ENCODE measurements at regions not wholly inside any gene's neighbourhood (a gene's known extent, or its start where the extent isn't known, plus 50 kb on each side); places are given as distances from the start of the nearest gene placed in this dataset.

DNA sequence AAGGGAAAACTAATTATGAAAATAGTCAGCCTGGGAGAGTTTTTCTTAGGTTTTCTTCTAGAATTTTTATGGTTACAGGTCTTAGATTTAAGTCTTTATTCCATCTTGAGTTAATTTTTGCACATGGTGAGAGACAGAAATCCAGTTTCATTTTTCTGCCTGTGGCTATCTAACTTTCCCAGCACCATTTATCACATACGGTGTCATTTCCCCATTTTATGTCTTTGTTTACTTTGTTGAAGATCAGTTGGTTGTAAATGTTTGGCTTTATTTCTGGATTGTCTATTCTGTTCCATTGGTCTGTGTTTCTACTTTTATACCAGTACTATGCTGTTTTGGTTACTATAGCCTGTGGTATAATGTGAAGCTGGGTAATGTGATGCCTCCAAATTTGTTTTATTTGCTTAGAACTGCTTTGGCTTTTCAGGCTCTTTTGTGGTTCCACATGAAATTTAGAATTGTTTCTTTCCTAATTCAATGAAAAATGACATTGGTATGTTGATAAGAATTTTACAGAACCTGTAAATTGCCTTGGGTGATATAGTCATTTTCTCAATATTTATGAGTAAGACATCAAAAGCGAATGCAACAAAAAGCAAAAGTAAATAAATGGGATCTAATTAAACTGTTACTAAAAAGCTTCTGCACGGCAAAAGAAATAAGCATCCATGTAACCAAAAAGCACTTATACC is 146.1 kb upstream of the NOL4 start:
- Histone ChIP-seq H3K27ac (replicated peaks) (no peak overlapping the region), H3K36me3 (no peaks in the 10 kb centered on the region), H3K4me3 (no peak overlapping the region), H3K4me1 (no peaks in the 10 kb centered on the region), H3K9me3 (replicated peaks) (no peaks in the 10 kb centered on the region), H3K27me3 (ENCODE audit: low read depth) (no peaks in the 10 kb centered on the region)
- TF ChIP-seq, protein P1, sequence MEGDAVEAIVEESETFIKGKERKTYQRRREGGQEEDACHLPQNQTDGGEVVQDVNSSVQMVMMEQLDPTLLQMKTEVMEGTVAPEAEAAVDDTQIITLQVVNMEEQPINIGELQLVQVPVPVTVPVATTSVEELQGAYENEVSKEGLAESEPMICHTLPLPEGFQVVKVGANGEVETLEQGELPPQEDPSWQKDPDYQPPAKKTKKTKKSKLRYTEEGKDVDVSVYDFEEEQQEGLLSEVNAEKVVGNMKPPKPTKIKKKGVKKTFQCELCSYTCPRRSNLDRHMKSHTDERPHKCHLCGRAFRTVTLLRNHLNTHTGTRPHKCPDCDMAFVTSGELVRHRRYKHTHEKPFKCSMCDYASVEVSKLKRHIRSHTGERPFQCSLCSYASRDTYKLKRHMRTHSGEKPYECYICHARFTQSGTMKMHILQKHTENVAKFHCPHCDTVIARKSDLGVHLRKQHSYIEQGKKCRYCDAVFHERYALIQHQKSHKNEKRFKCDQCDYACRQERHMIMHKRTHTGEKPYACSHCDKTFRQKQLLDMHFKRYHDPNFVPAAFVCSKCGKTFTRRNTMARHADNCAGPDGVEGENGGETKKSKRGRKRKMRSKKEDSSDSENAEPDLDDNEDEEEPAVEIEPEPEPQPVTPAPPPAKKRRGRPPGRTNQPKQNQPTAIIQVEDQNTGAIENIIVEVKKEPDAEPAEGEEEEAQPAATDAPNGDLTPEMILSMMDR (IDR thresholded peaks at IDR 0.05; ENCODE audit: borderline replicate concordance): no peak
- no peak for DNase-seq
- intact Hi-C loops (cut with micrococcal nuclease): no loop called here

DNA sequence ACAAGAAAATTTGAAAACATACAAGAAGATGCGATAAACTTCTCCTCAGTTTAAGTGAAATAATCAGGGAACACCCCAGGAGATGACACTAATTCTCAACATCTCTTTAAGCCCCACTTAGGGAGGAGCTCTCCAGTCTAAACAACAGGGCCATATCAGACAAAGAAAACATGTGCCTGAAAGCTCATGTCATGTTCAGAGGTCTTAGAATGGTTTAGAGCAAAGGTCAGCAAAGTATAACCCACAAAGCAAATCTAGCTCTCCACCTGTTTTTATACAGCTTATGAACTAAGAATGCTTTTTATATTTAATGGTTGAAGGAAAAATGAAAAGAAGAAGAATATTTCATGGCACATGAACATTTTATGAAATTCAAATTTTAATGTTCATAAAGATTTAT is 155.6 kb upstream of the NOL4 start:
- intact Hi-C loops (cut with micrococcal nuclease): no loop called here
- Histone ChIP-seq H3K9me3 (replicated peaks) (no peaks in the 10 kb centered on the region), H3K27ac (replicated peaks) (no peak overlapping the region), H3K4me3 (no peak overlapping the region), H3K36me3 (no peaks in the 10 kb centered on the region), H3K27me3 (ENCODE audit: low read depth) (no peaks in the 10 kb centered on the region), H3K4me1 (no peaks in the 10 kb centered on the region)
- no peak for DNase-seq
- TF ChIP-seq, protein P1 (IDR thresholded peaks at IDR 0.05; ENCODE audit: borderline replicate concordance): no peak

DNA sequence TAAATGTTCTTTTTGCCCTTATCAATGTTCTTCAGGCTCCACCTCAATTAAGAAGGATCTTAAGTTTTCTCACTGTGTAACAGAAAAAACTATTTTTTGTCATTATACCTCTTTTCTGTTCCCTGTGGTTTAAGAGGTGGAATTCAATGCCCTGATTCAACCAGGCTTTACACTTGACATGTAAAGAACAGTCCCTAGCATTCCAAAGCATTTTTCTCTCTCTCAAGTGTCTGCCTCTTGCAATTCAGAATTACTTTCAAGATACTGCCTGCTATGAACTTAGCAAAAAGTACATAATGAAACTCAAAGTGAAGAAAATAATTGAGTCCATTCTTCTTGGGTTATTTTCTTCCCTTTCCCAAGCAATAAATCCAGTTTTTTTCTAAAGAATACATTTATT is 160.6 kb upstream of the NOL4 start:
- DNase-seq: no peak
- Histone ChIP-seq H3K4me1 (no peaks in the 10 kb centered on the region), H3K9me3 (replicated peaks) (no peaks in the 10 kb centered on the region), H3K36me3 (no peaks in the 10 kb centered on the region), H3K4me3 (no peak overlapping the region), H3K27ac (replicated peaks) (no peak overlapping the region), H3K27me3 (ENCODE audit: low read depth) (no peaks in the 10 kb centered on the region)
- intact Hi-C loops (cut with micrococcal nuclease): no loop called here
- TF ChIP-seq, protein P1 (IDR thresholded peaks at IDR 0.05; ENCODE audit: borderline replicate concordance): no peak

DNA sequence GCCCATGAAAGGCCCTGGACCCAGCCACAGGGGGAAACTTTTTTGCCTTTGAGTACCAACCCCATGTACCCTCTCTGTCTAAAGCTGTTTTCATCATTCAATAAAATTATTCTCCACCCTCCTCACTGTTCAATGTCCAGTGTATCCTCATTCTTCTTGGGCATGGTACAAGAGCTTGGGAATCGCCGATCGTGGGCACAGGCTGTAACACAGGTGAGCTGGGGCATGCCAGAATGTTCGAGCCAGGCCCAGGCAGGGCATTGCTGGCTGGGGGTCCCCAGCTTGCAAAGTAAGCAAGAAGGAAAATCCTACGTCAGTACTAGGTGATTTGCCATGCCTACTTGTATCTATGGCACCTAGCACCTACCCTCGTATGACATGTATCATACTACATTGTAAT is 162.1 kb upstream of the NOL4 start:
- no peaks in the 10 kb centered on the region for H3K9me3 ChIP-seq (replicated peaks)
- H3K4me1 ChIP-seq: no peaks in the 10 kb centered on the region
- H3K27ac ChIP-seq (replicated peaks): no peak overlapping the region
- intact Hi-C loops (cut with micrococcal nuclease): no loop called here
- H3K27me3 ChIP-seq (ENCODE audit: low read depth): no peaks in the 10 kb centered on the region
- DNase-seq: no peak
- TF ChIP-seq, protein P1 (IDR thresholded peaks at IDR 0.05; ENCODE audit: borderline replicate concordance): no peak
- no peak overlapping the region for H3K4me3 ChIP-seq
- no peaks in the 10 kb centered on the region for H3K36me3 ChIP-seq

DNA sequence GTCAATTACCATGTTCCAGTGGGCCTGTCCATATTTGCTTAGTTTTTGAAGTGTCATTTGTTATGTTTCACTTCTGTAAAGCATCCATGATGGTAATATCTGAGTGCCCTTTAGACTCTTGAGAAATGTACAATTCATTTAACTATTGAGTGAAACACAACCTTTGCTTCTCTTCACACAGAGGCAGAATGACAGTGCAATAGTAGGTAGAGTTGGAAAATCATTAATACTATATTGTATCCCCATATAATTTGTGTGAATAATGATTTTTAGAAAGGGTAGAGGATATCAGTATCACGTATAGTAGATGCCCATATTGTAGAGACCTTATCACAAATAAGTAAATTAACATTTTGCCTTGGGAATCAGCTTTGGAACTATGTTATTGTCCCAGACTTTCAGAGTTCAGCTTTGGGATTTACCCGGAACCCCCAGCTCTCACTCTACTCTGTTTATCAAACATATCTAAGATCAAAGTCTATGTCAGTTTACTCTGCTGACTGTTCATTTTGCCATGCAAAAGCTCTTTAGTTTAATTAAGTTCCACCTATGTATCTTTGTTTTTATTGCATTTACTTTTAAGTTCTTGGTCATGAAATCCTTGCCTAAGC is 172.7 kb upstream of the NOL4 start:
- intact Hi-C loops (cut with micrococcal nuclease): no loop called here
- TF ChIP-seq, protein P1 (IDR thresholded peaks at IDR 0.05; ENCODE audit: borderline replicate concordance): no peak
- DNase-seq: no peak

More for the DNA sequence above, 172.7 kb upstream of the NOL4 start:
- no peak overlapping the region for H3K4me3 ChIP-seq
- H3K4me1 ChIP-seq: no peaks in the 10 kb centered on the region
- no peaks in the 10 kb centered on the region for H3K36me3 ChIP-seq
- no peaks in the 10 kb centered on the region for H3K9me3 ChIP-seq (replicated peaks)
- H3K27ac ChIP-seq (replicated peaks): no peak overlapping the region
- H3K27me3 ChIP-seq (ENCODE audit: low read depth): no peaks in the 10 kb centered on the region
